GM21786 (cell line): ENCODE measurements at regions not wholly inside any gene's neighbourhood (a gene's known extent, or its start where the extent isn't known, plus 50 kb on each side); places are given as distances from the start of the nearest gene placed in this dataset.

Experiments
- ATAC-seq: cut with Tn5 transposase; IDR thresholded peaks from one replicate; pipeline ENCODE4 v1.9.1; 2021; ENCODE audit not compliant: unreplicated experiment

DNA sequence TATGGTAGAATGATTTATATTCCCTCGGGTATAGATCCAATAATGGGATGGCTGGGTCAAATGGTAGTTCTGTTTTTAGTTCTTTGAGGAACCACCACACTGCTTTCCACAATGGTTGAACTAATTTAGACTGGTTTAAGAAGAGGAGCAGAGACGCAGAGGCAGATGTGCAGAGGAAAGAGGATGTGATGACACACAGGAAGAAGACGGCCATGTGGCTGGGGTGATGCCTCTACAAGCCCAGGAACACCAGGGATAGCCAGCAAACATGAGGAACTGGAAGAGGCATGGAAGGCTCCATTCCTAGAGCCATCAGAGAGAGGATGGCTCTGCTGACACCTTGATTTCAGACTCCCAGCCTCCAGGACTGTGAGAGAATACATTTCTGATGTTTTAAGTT is 218.3 kb upstream of the DTNBP1 start:
- ATAC-seq, result no peak

DNA sequence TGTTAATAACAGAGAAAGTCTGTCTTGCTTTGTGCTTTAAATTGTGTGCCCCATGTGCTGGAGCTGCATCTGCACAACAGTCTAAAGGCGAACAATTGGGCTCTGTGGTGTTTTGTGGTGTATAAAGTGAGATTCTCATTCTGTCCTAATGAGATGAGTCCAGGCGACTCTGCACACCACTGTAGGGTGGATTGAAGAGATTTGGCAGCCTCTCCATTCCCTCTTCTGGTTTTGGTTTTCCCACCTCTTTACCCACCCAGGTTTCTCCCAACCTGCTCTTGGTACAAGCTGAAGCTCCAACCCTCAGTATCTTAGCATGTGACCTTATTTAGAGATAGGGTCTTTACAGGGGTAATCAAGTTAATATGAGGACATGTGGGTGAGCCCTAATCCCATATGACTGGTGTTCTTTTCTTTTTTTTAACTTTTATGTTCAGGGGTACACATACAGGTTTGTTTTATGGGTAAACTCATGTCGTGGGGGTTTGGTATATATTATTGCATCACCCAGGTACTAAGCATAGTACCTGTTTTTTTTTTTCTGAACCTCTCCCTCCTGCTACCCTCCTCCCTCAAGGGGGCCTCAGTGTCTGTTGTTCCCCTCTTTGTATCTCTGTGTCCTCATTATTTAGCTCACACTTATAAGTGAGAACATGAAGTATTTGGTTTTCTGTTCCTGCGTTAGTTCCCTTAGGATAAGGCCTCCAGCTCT is 217.6 kb upstream of the DTNBP1 start:
- no peak for ATAC-seq

GRCh38 chr6:15879371-15880261 is 216.8 kb upstream of the DTNBP1 start:
- ATAC-seq, result peak; percentile 76

- ATAC-seq, result no peak
These were observed 214.4 kb upstream of the DTNBP1 start for GRCh38 chr6:15877231-15877630.

DNA sequence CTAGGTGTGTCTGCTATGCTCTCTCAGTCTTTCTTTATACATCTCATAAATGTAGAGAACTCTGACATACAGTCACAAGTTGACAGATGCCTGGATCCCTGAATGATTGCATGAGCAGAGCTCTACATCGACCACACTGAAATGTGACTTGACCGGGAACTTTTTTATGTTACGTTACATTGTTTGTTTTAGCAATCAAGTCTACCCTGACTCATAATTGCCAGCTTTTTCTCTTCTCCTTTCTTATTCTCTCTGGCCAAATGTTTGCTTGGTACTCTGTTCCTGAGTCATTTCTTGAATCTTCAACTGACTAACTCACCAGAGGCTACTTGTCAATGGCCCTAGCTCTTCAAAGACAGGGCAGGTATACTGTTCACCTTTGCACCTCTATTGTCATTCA is 213.6 kb upstream of the DTNBP1 start:
- ATAC-seq, result peak; percentile 56

DNA sequence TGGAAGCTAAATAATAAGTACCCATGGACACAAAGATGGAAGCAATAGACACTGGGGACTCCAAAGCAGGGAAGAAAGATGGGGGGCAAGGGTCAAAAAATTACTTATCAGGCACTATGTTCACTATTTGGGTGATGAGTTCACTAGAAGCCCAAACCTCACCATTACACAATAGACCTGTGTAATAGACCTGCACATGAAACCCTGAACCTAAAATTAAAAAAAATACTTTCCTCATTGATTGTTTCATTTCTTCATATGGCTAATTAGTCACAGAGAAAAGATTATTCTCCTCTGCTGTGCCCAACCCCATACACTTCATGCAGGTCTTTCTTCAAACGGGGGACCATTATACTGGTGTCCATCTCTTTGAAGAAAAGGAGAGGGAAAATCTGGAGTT is 213.0 kb upstream of the DTNBP1 start:
- no peak for ATAC-seq

DNA sequence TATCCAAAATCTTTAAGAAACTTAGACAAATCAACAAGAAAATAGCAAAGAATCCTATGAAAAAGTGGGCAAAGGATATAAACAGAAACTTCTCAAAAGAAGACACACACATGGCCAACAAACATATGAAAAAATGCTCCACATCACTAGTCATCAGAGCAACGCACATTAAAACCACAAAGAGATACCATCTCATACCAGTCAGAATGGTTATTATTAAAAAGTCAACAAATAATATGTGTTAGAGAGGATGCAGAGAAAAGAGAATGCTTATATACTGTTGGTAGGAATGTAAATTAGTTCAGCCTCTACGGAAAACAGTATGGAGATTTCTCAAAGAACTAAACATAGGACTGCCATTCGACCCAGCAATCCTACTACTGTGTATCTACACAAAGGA is 212.0 kb upstream of the DTNBP1 start:
- no peak for ATAC-seq

GRCh38 chr6:15874326-15874725 is 211.5 kb upstream of the DTNBP1 start:
- ATAC-seq, result peak; percentile 57

- no peak for ATAC-seq
These were observed 209.6 kb upstream of the DTNBP1 start for GRCh38 chr6:15872241-15873103.

DNA sequence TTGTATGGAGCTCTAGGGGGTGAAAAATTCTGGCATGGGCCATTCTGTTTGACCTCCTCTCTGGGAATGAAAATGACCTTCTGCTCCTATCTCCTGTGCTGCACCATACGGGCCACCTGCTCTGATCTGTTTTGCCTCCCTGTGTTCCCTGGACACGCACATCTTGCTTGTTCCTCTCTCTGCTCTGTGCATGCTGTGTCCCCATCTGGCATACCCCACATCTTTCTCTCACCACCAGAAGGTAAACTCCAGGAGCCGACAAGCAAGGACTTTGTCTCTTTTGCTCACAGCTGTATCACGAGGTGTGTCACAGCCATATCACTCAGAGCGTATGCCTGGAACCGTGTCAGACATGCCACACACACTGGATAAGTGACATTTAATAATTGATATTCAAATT is 208.4 kb upstream of the DTNBP1 start:
- ATAC-seq, result no peak

DNA sequence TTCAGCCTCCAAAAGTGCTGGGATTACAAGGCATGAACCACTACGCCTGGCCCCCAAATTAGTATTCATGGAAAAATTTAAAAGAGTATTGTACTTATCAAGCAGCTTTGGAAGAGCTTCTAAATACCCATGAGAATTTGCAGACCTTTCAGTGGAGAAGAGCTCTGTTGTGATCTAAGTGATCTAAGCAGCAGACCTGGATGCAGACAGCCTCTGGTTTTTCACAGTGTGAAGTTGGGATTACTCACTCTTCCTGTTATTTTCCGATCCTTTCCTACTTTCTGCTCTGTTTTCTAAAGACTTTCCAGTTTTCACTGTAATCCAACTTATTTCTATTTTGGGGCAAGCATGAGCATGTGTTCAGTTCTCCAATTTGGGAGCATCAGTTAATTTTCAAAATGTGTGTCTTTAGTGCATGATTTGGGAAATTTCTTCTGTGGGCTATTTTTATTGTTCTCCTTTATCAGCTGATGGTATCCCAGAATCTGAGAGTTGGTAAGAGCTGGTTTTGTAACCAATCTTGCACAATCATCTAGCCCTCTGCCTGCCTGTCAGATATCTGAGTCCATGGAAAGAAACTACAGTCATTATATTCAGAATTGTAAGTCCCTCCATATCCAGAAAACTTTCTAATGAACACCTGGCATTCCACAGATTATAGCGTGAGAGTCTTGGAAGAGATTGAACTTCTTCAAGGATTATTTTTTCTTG is 207.7 kb upstream of the DTNBP1 start:
- ATAC-seq, result no peak

GRCh38 chr6:15864708-15865062 is 201.9 kb upstream of the DTNBP1 start:
- ATAC-seq, result no peak

- no peak for ATAC-seq
These were observed 201.3 kb upstream of the DTNBP1 start for GRCh38 chr6:15864038-15864707.

DNA sequence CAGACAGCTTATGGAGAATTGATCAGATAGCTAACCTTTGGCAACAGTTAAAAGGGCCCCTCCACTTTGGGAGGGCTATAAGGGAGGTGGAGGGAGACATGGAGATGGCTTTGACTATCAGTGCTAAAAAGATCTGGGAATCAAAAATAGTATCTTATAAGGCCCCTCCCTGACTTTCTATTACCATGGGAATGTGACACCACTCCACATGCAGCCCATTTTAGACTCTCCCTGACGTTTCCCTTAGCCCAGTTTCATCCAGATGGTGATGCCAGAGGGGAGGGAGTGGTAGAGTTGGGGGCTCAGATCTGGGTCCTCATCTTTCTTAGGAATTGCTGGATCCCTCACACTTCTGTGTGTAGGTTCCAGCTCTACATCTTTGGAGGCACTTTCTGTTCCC is 200.0 kb upstream of the DTNBP1 start:
- ATAC-seq, result no peak

DNA sequence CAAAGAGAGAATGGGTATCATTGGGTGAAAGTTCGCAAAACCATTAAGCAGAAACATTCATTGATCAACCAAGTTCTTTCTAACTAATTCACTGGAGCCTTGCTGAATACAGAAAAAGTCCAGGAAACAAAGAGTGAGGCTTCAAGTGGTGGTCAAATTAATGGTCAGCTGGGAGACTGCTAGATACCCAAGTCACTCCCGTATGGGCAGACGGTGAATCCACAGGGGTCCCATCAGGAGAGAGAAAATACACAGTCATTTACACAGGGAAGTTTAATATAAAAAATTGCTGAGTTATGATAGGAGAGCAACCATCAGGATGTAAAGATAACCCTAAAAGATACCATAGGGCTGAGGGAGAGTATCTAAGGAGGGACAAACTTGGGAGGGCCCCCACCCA is 198.7 kb upstream of the DTNBP1 start:
- no peak for ATAC-seq

- ATAC-seq, result no peak
These were observed 192.2 kb upstream of the DTNBP1 start for GRCh38 chr6:15854826-15855710.

GRCh38 chr6:15854378-15854777 is 191.6 kb upstream of the DTNBP1 start:
- ATAC-seq, result no peak

- ATAC-seq, result no peak
These were observed 190.4 kb upstream of the DTNBP1 start for GRCh38 chr6:15853259-15853658.

DNA sequence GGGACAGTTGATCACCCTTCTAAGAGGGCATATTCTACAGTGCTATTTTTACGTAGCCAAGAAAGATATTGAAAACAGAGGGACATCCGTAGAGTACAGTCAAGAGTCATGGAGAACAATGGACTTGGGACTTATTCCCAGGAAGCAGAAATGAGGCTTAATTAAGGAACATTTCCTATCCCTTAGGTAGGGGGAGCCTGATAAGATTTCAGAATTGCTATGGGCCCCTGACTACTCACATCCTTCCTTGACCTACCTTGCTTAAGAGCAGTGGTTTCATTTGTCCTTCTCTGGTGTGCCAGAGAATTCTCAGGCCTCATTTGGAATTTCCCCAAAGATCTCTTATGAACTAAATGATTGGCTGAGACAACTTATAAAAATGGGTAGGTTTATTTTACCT is 189.5 kb upstream of the DTNBP1 start:
- no peak for ATAC-seq
